Vagina (tissue), 2 donors: ENCODE measurements at regions not wholly inside any gene's neighbourhood (a gene's known extent, or its start where the extent isn't known, plus 50 kb on each side); places are given as distances from the start of the nearest gene placed in this dataset.

Source experiments
- DNase-seq, 2 donors: peaks; one replicate each; pipeline ENCODE4 v3.0.0-alpha.2; 2017; ENCODE audit errors: extremely low spot score in 2 of 2
- H3K27ac ChIP-seq: fragments of 200-600 bp; sonication (generic); one replicate; pipeline ENCODE4 v1.5.1; 2019
- H3K27me3 ChIP-seq: fragments of 200-600 bp; sonication (generic); one replicate; pipeline ENCODE4 v1.5.1; 2019
- H3K36me3 ChIP-seq, 2 donors: fragments of 200-600 bp; sonication (generic); one replicate each; pipeline ENCODE4 v1.5.1; 2017 to 2019
- H3K4me1 ChIP-seq: fragments of 200-600 bp; sonication (generic); one replicate; pipeline ENCODE4 v1.5.1; 2019
- H3K4me3 ChIP-seq, 2 donors: fragments of 200-600 bp; sonication (generic); 1 replicate in 1 of 2; 2 replicates in 1 of 2; pipeline ENCODE4 v1.5.1; 2016 to 2019
- H3K9me3 ChIP-seq: fragments of 200-600 bp; sonication (generic); one replicate; pipeline ENCODE4 v1.5.1; 2019
- POLR2A ChIP-seq, 2 donors: fragments of 450-650 bp; IDR thresholded peaks; one replicate each; pipeline ENCODE4 v1.6.1; 2017; ENCODE audit warnings: antibody characterized with exemption in 2 of 2, mild to moderate bottlenecking in 2 of 2, moderate library complexity in 2 of 2
- POLR2AphosphoS5 ChIP-seq, 2 donors: sonication (generic); formaldehyde crosslinking; IDR thresholded peaks; one replicate each; pipeline ENCODE4 v1.9.0; 2017; ENCODE audit warnings: antibody characterized with exemption in 2 of 2, mild to moderate bottlenecking in 2 of 2, low read depth in 1 of 2; ENCODE audit not compliant: insufficient read depth in 1 of 2
- intact Hi-C: fragments of 100-400 bp; cut with DNase I; formaldehyde crosslinking; loops from one replicate; pipeline ENCODE4 v1.15.1; 2023
- TF ChIP-seq, protein P1 (sequence below), 3 experiments: fragments of 450-650 bp in 2 of 3; fragments of 200-600 bp in 1 of 3; sonication (generic) in 1 of 3; IDR thresholded peaks; one replicate each; pipeline ENCODE4 v1.5.1; 2017 to 2019; ENCODE audit warnings: antibody characterized with exemption in 3 of 3, mild to moderate bottlenecking in 2 of 3, moderate library complexity in 2 of 3

GRCh38 chr4:23332313-23332712 is 557.5 kb downstream of the PPARGC1A start:
- Histone ChIP-seq H3K9me3 (no peaks in the 10 kb centered on the region), H3K36me3 (no peaks in the 10 kb centered on the region), H3K4me3 (no peak overlapping the region), H3K4me1 (no peaks in the 10 kb centered on the region), H3K27me3 (no peaks in the 10 kb centered on the region), H3K27ac (no peak overlapping the region)
- DNase-seq, result no peak
- intact Hi-C loops, result no loop called here
- TF ChIP-seq, protein P1, sequence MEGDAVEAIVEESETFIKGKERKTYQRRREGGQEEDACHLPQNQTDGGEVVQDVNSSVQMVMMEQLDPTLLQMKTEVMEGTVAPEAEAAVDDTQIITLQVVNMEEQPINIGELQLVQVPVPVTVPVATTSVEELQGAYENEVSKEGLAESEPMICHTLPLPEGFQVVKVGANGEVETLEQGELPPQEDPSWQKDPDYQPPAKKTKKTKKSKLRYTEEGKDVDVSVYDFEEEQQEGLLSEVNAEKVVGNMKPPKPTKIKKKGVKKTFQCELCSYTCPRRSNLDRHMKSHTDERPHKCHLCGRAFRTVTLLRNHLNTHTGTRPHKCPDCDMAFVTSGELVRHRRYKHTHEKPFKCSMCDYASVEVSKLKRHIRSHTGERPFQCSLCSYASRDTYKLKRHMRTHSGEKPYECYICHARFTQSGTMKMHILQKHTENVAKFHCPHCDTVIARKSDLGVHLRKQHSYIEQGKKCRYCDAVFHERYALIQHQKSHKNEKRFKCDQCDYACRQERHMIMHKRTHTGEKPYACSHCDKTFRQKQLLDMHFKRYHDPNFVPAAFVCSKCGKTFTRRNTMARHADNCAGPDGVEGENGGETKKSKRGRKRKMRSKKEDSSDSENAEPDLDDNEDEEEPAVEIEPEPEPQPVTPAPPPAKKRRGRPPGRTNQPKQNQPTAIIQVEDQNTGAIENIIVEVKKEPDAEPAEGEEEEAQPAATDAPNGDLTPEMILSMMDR (IDR thresholded peaks at IDR 0.05), result no peak
- TF ChIP-seq POLR2AphosphoS5 (IDR thresholded peaks at IDR 0.05; ENCODE audit: insufficient read depth in 1 of 2, low read depth in 1 of 2) (no peak), POLR2A (IDR thresholded peaks at IDR 0.05) (no peak)

DNA sequence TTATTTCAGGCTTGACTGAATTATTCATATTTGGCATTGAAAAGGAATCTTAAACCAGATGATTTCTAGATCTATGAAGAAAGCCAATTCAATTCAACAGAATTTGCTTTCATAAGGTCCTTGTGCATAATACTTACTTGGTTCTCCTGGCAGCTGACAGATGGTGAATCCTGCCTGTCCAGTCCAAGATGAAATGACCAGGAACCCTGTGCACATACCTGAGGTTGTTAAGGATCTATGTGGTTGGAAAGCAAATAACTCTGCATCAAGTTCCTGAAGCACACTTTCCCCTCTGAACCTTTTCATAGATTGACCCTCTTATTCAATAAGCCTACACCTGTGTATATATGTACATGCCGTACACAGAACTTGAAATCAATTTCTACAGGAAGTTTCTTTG is 562.7 kb downstream of the PPARGC1A start:
- H3K4me3 ChIP-seq, result no peak overlapping the region
- no peaks in the 10 kb centered on the region for H3K4me1 ChIP-seq
- no peaks in the 10 kb centered on the region for H3K9me3 ChIP-seq
- no peak for DNase-seq
- H3K27ac ChIP-seq, result no peak overlapping the region
- TF ChIP-seq, protein P1 (IDR thresholded peaks at IDR 0.05), result no peak
- TF ChIP-seq POLR2AphosphoS5 (IDR thresholded peaks at IDR 0.05; ENCODE audit: insufficient read depth in 1 of 2, low read depth in 1 of 2) (no peak), POLR2A (IDR thresholded peaks at IDR 0.05) (no peak)
- intact Hi-C loops, result no loop called here
- no peaks in the 10 kb centered on the region for H3K27me3 ChIP-seq
- no peaks in the 10 kb centered on the region for H3K36me3 ChIP-seq

DNA sequence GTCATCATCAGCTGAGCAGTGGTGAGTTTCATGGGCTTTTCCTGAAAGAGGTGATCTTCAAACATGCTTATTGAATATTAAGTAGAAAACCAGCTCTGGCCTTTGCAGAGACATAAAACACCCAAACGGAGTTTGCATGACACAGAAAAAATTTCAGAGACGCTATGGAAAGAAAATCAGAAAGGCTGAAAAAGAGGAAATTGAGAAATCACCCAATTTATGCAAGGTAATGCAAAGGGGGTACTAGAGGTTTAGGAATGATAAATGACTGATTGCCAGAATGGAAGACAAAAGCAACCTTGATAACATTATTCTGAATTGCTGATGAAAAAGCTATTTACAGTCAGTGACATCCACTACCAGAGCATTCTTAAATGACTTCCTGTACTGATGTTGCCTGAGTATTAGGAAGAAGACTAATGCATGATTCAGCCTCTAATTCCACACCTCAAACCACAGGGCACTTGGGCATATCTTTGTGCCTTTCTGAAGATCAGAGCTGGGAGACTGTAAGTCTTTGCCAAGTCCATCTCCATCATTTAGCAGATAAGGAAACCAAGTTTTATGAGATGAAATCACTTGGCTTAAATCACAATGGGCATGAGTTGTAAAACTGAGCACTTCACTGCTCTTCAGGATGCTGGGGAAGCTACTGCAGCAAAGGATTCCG is 565.7 kb downstream of the PPARGC1A start:
- no peaks in the 10 kb centered on the region for H3K4me1 ChIP-seq
- intact Hi-C loops, result no loop called here
- no peaks in the 10 kb centered on the region for H3K36me3 ChIP-seq
- no peak overlapping the region for H3K4me3 ChIP-seq
- H3K9me3 ChIP-seq, result no peaks in the 10 kb centered on the region
- no peaks in the 10 kb centered on the region for H3K27me3 ChIP-seq
- no peak for DNase-seq
- H3K27ac ChIP-seq, result no peak overlapping the region
- TF ChIP-seq POLR2A (IDR thresholded peaks at IDR 0.05), result no peak
- TF ChIP-seq POLR2AphosphoS5 (IDR thresholded peaks at IDR 0.05; ENCODE audit: insufficient read depth in 1 of 2, low read depth in 1 of 2), result no peak
- TF ChIP-seq, protein P1 (IDR thresholded peaks at IDR 0.05), result no peak

DNA sequence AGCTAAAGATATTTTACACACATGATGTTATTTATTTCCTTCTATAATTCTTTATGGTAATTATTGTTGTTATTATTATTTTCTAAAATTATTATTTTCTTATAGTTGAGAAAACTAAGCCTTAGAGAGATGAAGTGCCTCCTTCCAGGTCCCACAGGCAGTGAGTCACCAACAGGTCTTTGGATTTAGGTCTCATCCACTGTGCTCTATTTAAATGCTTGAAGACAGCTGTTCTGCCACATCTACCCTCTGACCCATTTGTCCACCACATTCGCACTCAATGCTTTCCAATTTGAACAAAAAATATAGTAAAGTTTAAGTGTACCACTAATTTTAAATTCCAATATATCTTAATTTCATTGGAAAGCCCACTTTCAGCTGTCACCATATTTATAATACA is 566.4 kb downstream of the PPARGC1A start:
- Histone ChIP-seq H3K4me1 (no peaks in the 10 kb centered on the region), H3K9me3 (no peaks in the 10 kb centered on the region), H3K27me3 (no peaks in the 10 kb centered on the region), H3K27ac (no peak overlapping the region), H3K4me3 (no peak overlapping the region), H3K36me3 (no peaks in the 10 kb centered on the region)
- no peak for DNase-seq
- TF ChIP-seq POLR2AphosphoS5 (IDR thresholded peaks at IDR 0.05; ENCODE audit: insufficient read depth in 1 of 2, low read depth in 1 of 2) (no peak), POLR2A (IDR thresholded peaks at IDR 0.05) (no peak)
- TF ChIP-seq, protein P1 (IDR thresholded peaks at IDR 0.05), result no peak
- intact Hi-C loops, result no loop called here

GRCh38 chr4:23322732-23323131 is 567.1 kb downstream of the PPARGC1A start:
- Histone ChIP-seq H3K4me3 (no peak overlapping the region), H3K27ac (no peak overlapping the region), H3K27me3 (no peaks in the 10 kb centered on the region), H3K9me3 (no peaks in the 10 kb centered on the region), H3K36me3 (no peaks in the 10 kb centered on the region), H3K4me1 (no peaks in the 10 kb centered on the region)
- DNase-seq, result no peak
- intact Hi-C loops, result no loop called here
- TF ChIP-seq, protein P1 (IDR thresholded peaks at IDR 0.05), result no peak
- TF ChIP-seq POLR2A (IDR thresholded peaks at IDR 0.05), result no peak
- TF ChIP-seq POLR2AphosphoS5 (IDR thresholded peaks at IDR 0.05; ENCODE audit: insufficient read depth in 1 of 2, low read depth in 1 of 2), result no peak
